HL-60 (cell line): ENCODE measurements at regions not wholly inside any gene's neighbourhood (a gene's known extent, or its start where the extent isn't known, plus 50 kb on each side); places are given as distances from the start of the nearest gene placed in this dataset.

Experiments used
- DNase-seq, 2 experiments: peaks; one replicate each; pipeline ENCODE4 v3.0.0-alpha.2; 2010 to 2020; ENCODE audit warnings: low read depth in 1 of 2, low spot score in 1 of 2
- H3K27ac ChIP-seq: fragments of 250-450 bp; sonication (Bioruptor Pico); replicated peaks from 2 replicates; pipeline ENCODE4 v1.5.1; 2020; ENCODE audit warnings: mild to moderate bottlenecking, moderate library complexity
- H3K27me3 ChIP-seq: fragments of 250-450 bp; sonication (Bioruptor Pico); 2 replicates; pipeline ENCODE4 v1.5.1; 2021; ENCODE audit warnings: mild to moderate bottlenecking, moderate library complexity; ENCODE audit not compliant: insufficient read depth, poor library complexity, severe bottlenecking
- H3K4me3 ChIP-seq: replicated peaks from 2 replicates; pipeline ENCODE4 v1.5.1; 2011; ENCODE audit warnings: mild to moderate bottlenecking, control low read depth, low read length; ENCODE audit not compliant: insufficient read depth
- GABPA ChIP-seq: IDR thresholded peaks from 2 replicates; pipeline ENCODE4 v1.6.1; 2012; ENCODE audit warnings: low read depth
- POLR2AphosphoS5 ChIP-seq: IDR thresholded peaks from 2 replicates; pipeline ENCODE4 v1.6.1; 2012; ENCODE audit warnings: low read depth
- REST ChIP-seq: IDR thresholded peaks from 2 replicates; pipeline ENCODE4 v1.6.1; 2012; ENCODE audit warnings: low read depth; ENCODE audit not compliant: insufficient replicate concordance
- SPI1 ChIP-seq: IDR thresholded peaks from 2 replicates; pipeline ENCODE4 v1.6.1; 2012; ENCODE audit warnings: low read depth, mild to moderate bottlenecking, borderline replicate concordance
- TF ChIP-seq, protein P1 (sequence below): IDR thresholded peaks from one replicate; pipeline ENCODE4 v1.5.1; 2011; ENCODE audit warnings: low read length, control low read depth, inconsistent platforms; ENCODE audit not compliant: insufficient read depth

DNA sequence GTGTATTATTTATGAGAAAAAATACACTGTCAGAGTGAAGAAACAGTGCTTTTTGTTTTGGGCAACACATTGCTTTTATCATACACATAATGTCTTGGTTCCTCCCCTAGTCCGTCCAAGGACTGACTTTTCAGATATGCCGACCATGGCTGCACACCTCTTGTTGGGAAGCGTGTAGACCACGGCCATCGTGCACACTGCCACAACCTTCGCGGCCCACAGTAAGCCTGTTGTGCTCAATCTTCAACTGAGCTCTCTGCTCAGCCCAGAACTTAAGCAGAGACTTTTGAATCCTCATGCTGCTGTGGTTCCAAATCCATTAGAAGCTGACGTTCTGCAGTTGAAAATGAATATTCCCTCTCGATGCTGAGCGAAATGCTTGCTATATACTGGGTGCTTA lies 157.6 kb upstream of the IRX2 start:
- no peak overlapping the region for H3K4me3 ChIP-seq
- no peak overlapping the region for H3K27ac ChIP-seq
- no peaks in the 10 kb centered on the region for H3K27me3 ChIP-seq
- no peak for DNase-seq
- TF ChIP-seq REST (no peak), SPI1 (no peak), GABPA (no peak), POLR2AphosphoS5 (no peak)
- TF ChIP-seq, protein P1, sequence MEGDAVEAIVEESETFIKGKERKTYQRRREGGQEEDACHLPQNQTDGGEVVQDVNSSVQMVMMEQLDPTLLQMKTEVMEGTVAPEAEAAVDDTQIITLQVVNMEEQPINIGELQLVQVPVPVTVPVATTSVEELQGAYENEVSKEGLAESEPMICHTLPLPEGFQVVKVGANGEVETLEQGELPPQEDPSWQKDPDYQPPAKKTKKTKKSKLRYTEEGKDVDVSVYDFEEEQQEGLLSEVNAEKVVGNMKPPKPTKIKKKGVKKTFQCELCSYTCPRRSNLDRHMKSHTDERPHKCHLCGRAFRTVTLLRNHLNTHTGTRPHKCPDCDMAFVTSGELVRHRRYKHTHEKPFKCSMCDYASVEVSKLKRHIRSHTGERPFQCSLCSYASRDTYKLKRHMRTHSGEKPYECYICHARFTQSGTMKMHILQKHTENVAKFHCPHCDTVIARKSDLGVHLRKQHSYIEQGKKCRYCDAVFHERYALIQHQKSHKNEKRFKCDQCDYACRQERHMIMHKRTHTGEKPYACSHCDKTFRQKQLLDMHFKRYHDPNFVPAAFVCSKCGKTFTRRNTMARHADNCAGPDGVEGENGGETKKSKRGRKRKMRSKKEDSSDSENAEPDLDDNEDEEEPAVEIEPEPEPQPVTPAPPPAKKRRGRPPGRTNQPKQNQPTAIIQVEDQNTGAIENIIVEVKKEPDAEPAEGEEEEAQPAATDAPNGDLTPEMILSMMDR, result no peak

- TF ChIP-seq REST (no peak), GABPA (no peak)
These were observed 156.6 kb upstream of the IRX2 start for GRCh38 chr5:2908086-2908485.

GRCh38 chr5:2906302-2907090 lies 155.0 kb upstream of the IRX2 start:
- DNase-seq, result no peak
- Histone ChIP-seq H3K4me3 (no peak overlapping the region), H3K27ac (no peak overlapping the region), H3K27me3 (no peaks in the 10 kb centered on the region)
- TF ChIP-seq GABPA, result no peak
- TF ChIP-seq, protein P1, result no peak
- TF ChIP-seq POLR2AphosphoS5, result no peak
- no peak for TF ChIP-seq SPI1
- TF ChIP-seq REST, result no peak

More at GRCh38 chr5:2908086-2908485, 156.6 kb upstream of the IRX2 start:
- Histone ChIP-seq H3K4me3 (no peak overlapping the region), H3K27me3 (no peaks in the 10 kb centered on the region), H3K27ac (no peak overlapping the region)
- no peak for DNase-seq
